GM23338 (cell line): ENCODE measurements at regions not wholly inside any gene's neighbourhood (a gene's known extent, or its start where the extent isn't known, plus 50 kb on each side); places are given as distances from the start of the nearest gene placed in this dataset.
A peak's percentile ranks its signal among the peaks of the same experiment; 100 is the strongest.

Source experiments
- ATAC-seq: fragments of 200-7000 bp; cut with Tn5 transposase; 3 replicates; pipeline ENCODE4 v1.9.1; 2020
- DNase-seq: peaks from one replicate; pipeline ENCODE4 v3.0.0-alpha.2; 2015; ENCODE audit warnings: low spot score
- H2AFZ ChIP-seq: fragments of 200-600 bp; sonication (generic); 2 replicates; pipeline ENCODE4 v1.8.0; 2016; ENCODE audit warnings: antibody characterized with exemption, mild to moderate bottlenecking, moderate library complexity
- H3F3A ChIP-seq: fragments of 200-600 bp; sonication (generic); replicated peaks from 2 replicates; pipeline ENCODE4 v1.8.0; 2017; ENCODE audit warnings: antibody characterized with exemption, mixed run types, low read depth
- H3K27ac ChIP-seq: fragments of 200-600 bp; sonication (generic); 2 replicates; pipeline ENCODE4 v1.6.1; 2016; ENCODE audit warnings: low read depth
- H3K27me3 ChIP-seq: fragments of 200-600 bp; sonication (generic); 2 replicates; pipeline ENCODE4 v1.8.0; 2016; ENCODE audit warnings: mild to moderate bottlenecking, mixed run types, moderate library complexity; ENCODE audit not compliant: insufficient read depth
- H3K36me3 ChIP-seq: fragments of 200-600 bp; sonication (generic); 2 replicates; pipeline ENCODE4 v1.8.0; 2016; ENCODE audit warnings: mild to moderate bottlenecking; ENCODE audit not compliant: insufficient read depth
- H3K4me1 ChIP-seq: fragments of 200-600 bp; sonication (generic); 2 replicates; pipeline ENCODE4 v1.8.0; 2016; ENCODE audit warnings: mild to moderate bottlenecking, moderate library complexity; ENCODE audit not compliant: insufficient read depth
- H3K4me2 ChIP-seq: fragments of 200-600 bp; sonication (generic); 2 replicates; pipeline ENCODE4 v1.7.1; 2017; ENCODE audit warnings: mixed run types
- H3K4me3 ChIP-seq: fragments of 200-600 bp; sonication (generic); 2 replicates; pipeline ENCODE4 v1.6.1; 2016; ENCODE audit warnings: mixed run types
- H3K79me2 ChIP-seq: fragments of 200-600 bp; sonication (generic); replicated peaks from 2 replicates; pipeline ENCODE4 v1.8.0; 2017; ENCODE audit warnings: mild to moderate bottlenecking; ENCODE audit not compliant: insufficient read depth
- H3K9me2 ChIP-seq: fragments of 200-600 bp; sonication (generic); 2 replicates; pipeline ENCODE4 v1.8.0; 2017; ENCODE audit not compliant: insufficient read depth
- H4K20me1 ChIP-seq: fragments of 200-600 bp; sonication (generic); replicated peaks from 2 replicates; pipeline ENCODE4 v1.8.0; 2017; ENCODE audit warnings: mild to moderate bottlenecking; ENCODE audit not compliant: insufficient read depth
- H3K27ac Mint-ChIP-seq: 2 replicates; pipeline ENCODE4 v1.8.0; 2020; ENCODE audit warnings: inconsistent platforms, mild to moderate bottlenecking, moderate library complexity, mixed read lengths
- H3K27me3 Mint-ChIP-seq: 3 replicates; pipeline ENCODE4 v1.8.0; 2022; ENCODE audit warnings: low read depth, mild to moderate bottlenecking, moderate library complexity, mixed read lengths, inconsistent platforms; ENCODE audit not compliant: insufficient read depth, poor library complexity
- H3K36me3 Mint-ChIP-seq: 3 replicates; pipeline ENCODE4 v1.8.0; 2021; ENCODE audit warnings: low read depth, mild to moderate bottlenecking, inconsistent platforms, moderate library complexity, mixed read lengths
- H3K4me1 Mint-ChIP-seq: 3 replicates; pipeline ENCODE4 v1.8.0; 2020; ENCODE audit warnings: mild to moderate bottlenecking, inconsistent platforms, mixed read lengths
- H3K4me3 Mint-ChIP-seq: 3 replicates; pipeline ENCODE4 v1.8.0; 2021; ENCODE audit warnings: moderate library complexity, mild to moderate bottlenecking, inconsistent platforms, mixed read lengths
- H3K9me3 Mint-ChIP-seq: 3 replicates; pipeline ENCODE4 v1.8.0; 2020; ENCODE audit warnings: moderate library complexity, mild to moderate bottlenecking, inconsistent platforms, mixed read lengths
- CREB1 ChIP-seq: fragments of 250-450 bp; sonication (Bioruptor Pico); IDR thresholded peaks from 2 replicates; pipeline ENCODE4 v1.5.0; 2020; ENCODE audit warnings: low read depth, mild to moderate bottlenecking, moderate library complexity
- EZH2 ChIP-seq: fragments of 200-600 bp; sonication (generic); IDR thresholded peaks from one replicate; pipeline ENCODE4 v1.8.0; 2017; ENCODE audit warnings: antibody characterized with exemption, mild to moderate bottlenecking, low read depth; ENCODE audit not compliant: unreplicated experiment
- EZH2phosphoT487 ChIP-seq: fragments of 200-600 bp; sonication (generic); IDR thresholded peaks from one replicate; pipeline ENCODE4 v1.8.1; 2018; ENCODE audit warnings: antibody characterized with exemption; ENCODE audit not compliant: unreplicated experiment
- JUNB ChIP-seq: IDR thresholded peaks from one replicate; pipeline ENCODE4 v1.6.1; 2016; ENCODE audit warnings: antibody characterized with exemption; ENCODE audit not compliant: unreplicated experiment
- NANOG ChIP-seq: IDR thresholded peaks from 2 replicates; pipeline ENCODE4 v1.6.1; 2016; ENCODE audit warnings: antibody characterized with exemption, borderline replicate concordance
- POLR2AphosphoS5 ChIP-seq: IDR thresholded peaks from 2 replicates; pipeline ENCODE4 v1.6.1; 2016; ENCODE audit warnings: antibody characterized with exemption, low read depth
- STAT1 ChIP-seq: IDR thresholded peaks from one replicate; pipeline ENCODE4 v1.6.1; 2016; ENCODE audit warnings: antibody characterized with exemption; ENCODE audit not compliant: unreplicated experiment
- ZNF114 ChIP-seq: fragments of 250-450 bp; sonication (Bioruptor Pico); IDR thresholded peaks from 2 replicates; pipeline ENCODE4 v1.5.0; 2020; ENCODE audit warnings: mild to moderate bottlenecking, moderate library complexity
- ZNF331 ChIP-seq: fragments of 250-450 bp; sonication (Bioruptor Pico); IDR thresholded peaks from 2 replicates; pipeline ENCODE4 v1.5.0; 2020; ENCODE audit warnings: low read depth, mild to moderate bottlenecking, moderate library complexity
- TF ChIP-seq, protein P1 (sequence below): fragments of 250-450 bp; sonication (Bioruptor Pico); IDR thresholded peaks from 2 replicates; pipeline ENCODE4 v1.5.0; 2020; ENCODE audit warnings: mild to moderate bottlenecking, moderate library complexity
- TF ChIP-seq, protein P2 (sequence below): IDR thresholded peaks from 2 replicates; pipeline ENCODE4 v1.6.1; 2016; ENCODE audit warnings: antibody characterized with exemption
- TF ChIP-seq, protein P3 (sequence below), 2 experiments: fragments of 200-600 bp in 1 of 2; sonication (generic) in 1 of 2; conservative IDR thresholded peaks; 2 replicates each; pipeline versions ENCODE4 v1.5.1 to v1.6.1; 2016 to 2017; ENCODE audit warnings: antibody characterized with exemption in 2 of 2, low read depth in 2 of 2, mild to moderate bottlenecking in 2 of 2, moderate library complexity in 1 of 2
- TF ChIP-seq, protein P4 (sequence below): IDR thresholded peaks from one replicate; pipeline ENCODE4 v1.6.1; 2018; ENCODE audit warnings: antibody characterized with exemption; ENCODE audit not compliant: unreplicated experiment

DNA sequence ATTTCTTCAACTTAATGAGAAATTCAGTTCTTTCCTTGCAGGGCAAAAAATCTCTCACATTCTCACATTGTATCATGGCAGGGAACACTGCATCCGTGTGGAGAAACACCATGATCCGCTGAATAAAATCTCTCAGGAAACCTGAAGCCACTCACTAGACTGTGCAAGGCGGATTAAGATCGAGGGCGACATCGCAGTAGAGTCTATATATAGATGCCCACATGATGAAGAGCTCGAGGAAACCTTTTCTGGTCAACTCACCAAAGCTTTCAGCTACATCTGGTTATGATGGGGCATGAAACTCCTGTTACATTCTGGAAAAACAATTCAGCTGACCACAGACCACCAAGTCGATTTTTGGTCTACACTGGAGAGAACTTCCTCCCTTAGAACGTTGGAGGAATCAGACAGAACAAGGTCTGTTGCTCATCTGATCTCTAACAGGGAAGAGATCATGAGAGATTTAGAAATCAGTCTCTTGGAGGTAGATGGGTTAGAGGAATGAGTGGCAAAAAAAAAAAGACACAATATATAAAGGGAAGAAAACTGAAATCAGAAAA lies 162.9 kb upstream of the ZNF516 start:
- DNase-seq (no peak), ATAC-seq (no peak)
- Histone ChIP-seq H3K9me2 (no peaks in the 10 kb centered on the region), H2AFZ (peak overlapping the region; percentile 9; the same call in 1 of the 2 replicates), H3K4me3 (no peak overlapping the region), H3F3A (no peaks in the 10 kb centered on the region), H3K36me3 (no peaks in the 10 kb centered on the region), H3K27ac (no peak overlapping the region), H3K4me2 (no peak overlapping the region), H4K20me1 (no peaks in the 10 kb centered on the region), H3K79me2 (no peaks in the 10 kb centered on the region), H3K27me3 (no peaks in the 10 kb centered on the region), H3K4me1 (peaks cover 10% of the 10 kb centered on the region)
- peaks cover 2% of the 10 kb centered on the region for H3K27me3 Mint-ChIP-seq
- H3K9me3 Mint-ChIP-seq = no peaks in the 10 kb centered on the region
- H3K36me3 Mint-ChIP-seq = no peaks in the 10 kb centered on the region
- peaks cover 21% of the 10 kb centered on the region for H3K4me1 Mint-ChIP-seq
- H3K27ac Mint-ChIP-seq = no peak overlapping the region
- TF ChIP-seq, protein P1, sequence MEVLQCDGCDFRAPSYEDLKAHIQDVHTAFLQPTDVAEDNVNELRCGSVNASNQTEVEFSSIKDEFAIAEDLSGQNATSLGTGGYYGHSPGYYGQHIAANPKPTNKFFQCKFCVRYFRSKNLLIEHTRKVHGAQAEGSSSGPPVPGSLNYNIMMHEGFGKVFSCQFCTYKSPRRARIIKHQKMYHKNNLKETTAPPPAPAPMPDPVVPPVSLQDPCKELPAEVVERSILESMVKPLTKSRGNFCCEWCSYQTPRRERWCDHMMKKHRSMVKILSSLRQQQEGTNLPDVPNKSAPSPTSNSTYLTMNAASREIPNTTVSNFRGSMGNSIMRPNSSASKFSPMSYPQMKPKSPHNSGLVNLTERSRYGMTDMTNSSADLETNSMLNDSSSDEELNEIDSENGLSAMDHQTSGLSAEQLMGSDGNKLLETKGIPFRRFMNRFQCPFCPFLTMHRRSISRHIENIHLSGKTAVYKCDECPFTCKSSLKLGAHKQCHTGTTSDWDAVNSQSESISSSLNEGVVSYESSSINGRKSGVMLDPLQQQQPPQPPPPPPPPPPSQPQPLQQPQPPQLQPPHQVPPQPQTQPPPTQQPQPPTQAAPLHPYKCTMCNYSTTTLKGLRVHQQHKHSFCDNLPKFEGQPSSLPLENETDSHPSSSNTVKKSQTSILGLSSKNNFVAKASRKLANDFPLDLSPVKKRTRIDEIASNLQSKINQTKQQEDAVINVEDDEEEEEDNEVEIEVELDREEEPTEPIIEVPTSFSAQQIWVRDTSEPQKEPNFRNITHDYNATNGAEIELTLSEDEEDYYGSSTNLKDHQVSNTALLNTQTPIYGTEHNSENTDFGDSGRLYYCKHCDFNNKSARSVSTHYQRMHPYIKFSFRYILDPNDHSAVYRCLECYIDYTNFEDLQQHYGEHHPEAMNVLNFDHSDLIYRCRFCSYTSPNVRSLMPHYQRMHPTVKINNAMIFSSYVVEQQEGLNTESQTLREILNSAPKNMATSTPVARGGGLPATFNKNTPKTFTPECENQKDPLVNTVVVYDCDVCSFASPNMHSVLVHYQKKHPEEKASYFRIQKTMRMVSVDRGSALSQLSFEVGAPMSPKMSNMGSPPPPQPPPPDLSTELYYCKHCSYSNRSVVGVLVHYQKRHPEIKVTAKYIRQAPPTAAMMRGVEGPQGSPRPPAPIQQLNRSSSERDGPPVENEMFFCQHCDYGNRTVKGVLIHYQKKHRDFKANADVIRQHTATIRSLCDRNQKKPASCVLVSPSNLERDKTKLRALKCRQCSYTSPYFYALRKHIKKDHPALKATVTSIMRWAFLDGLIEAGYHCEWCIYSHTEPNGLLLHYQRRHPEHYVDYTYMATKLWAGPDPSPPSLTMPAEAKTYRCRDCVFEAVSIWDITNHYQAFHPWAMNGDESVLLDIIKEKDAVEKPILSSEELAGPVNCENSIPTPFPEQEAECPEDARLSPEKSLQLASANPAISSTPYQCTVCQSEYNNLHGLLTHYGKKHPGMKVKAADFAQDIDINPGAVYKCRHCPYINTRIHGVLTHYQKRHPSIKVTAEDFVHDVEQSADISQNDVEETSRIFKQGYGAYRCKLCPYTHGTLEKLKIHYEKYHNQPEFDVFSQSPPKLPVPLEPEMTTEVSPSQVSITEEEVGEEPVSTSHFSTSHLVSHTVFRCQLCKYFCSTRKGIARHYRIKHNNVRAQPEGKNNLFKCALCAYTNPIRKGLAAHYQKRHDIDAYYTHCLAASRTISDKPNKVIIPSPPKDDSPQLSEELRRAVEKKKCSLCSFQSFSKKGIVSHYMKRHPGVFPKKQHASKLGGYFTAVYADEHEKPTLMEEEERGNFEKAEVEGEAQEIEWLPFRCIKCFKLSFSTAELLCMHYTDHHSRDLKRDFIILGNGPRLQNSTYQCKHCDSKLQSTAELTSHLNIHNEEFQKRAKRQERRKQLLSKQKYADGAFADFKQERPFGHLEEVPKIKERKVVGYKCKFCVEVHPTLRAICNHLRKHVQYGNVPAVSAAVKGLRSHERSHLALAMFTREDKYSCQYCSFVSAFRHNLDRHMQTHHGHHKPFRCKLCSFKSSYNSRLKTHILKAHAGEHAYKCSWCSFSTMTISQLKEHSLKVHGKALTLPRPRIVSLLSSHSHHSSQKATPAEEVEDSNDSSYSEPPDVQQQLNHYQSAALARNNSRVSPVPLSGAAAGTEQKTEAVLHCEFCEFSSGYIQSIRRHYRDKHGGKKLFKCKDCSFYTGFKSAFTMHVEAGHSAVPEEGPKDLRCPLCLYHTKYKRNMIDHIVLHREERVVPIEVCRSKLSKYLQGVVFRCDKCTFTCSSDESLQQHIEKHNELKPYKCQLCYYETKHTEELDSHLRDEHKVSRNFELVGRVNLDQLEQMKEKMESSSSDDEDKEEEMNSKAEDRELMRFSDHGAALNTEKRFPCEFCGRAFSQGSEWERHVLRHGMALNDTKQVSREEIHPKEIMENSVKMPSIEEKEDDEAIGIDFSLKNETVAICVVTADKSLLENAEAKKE (CRISPR knock-in tag) = no peak
- no peak for TF ChIP-seq NANOG
- TF ChIP-seq CREB1 (CRISPR knock-in tag) = no peak
- no peak for TF ChIP-seq JUNB
- TF ChIP-seq EZH2phosphoT487 = no peak
- no peak for TF ChIP-seq ZNF114 (CRISPR knock-in tag)
- TF ChIP-seq POLR2AphosphoS5 = no peak
- TF ChIP-seq STAT1 = no peak
- no peak for TF ChIP-seq ZNF331 (CRISPR knock-in tag)
- TF ChIP-seq EZH2 = no peak
- TF ChIP-seq, protein P2, sequence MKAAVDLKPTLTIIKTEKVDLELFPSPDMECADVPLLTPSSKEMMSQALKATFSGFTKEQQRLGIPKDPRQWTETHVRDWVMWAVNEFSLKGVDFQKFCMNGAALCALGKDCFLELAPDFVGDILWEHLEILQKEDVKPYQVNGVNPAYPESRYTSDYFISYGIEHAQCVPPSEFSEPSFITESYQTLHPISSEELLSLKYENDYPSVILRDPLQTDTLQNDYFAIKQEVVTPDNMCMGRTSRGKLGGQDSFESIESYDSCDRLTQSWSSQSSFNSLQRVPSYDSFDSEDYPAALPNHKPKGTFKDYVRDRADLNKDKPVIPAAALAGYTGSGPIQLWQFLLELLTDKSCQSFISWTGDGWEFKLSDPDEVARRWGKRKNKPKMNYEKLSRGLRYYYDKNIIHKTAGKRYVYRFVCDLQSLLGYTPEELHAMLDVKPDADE = no peak
- TF ChIP-seq, protein P3, sequence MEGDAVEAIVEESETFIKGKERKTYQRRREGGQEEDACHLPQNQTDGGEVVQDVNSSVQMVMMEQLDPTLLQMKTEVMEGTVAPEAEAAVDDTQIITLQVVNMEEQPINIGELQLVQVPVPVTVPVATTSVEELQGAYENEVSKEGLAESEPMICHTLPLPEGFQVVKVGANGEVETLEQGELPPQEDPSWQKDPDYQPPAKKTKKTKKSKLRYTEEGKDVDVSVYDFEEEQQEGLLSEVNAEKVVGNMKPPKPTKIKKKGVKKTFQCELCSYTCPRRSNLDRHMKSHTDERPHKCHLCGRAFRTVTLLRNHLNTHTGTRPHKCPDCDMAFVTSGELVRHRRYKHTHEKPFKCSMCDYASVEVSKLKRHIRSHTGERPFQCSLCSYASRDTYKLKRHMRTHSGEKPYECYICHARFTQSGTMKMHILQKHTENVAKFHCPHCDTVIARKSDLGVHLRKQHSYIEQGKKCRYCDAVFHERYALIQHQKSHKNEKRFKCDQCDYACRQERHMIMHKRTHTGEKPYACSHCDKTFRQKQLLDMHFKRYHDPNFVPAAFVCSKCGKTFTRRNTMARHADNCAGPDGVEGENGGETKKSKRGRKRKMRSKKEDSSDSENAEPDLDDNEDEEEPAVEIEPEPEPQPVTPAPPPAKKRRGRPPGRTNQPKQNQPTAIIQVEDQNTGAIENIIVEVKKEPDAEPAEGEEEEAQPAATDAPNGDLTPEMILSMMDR (conservative IDR thresholded peaks at IDR 0.05; ENCODE audit: low read depth in 2 of 2) = no peak
- TF ChIP-seq, protein P4, sequence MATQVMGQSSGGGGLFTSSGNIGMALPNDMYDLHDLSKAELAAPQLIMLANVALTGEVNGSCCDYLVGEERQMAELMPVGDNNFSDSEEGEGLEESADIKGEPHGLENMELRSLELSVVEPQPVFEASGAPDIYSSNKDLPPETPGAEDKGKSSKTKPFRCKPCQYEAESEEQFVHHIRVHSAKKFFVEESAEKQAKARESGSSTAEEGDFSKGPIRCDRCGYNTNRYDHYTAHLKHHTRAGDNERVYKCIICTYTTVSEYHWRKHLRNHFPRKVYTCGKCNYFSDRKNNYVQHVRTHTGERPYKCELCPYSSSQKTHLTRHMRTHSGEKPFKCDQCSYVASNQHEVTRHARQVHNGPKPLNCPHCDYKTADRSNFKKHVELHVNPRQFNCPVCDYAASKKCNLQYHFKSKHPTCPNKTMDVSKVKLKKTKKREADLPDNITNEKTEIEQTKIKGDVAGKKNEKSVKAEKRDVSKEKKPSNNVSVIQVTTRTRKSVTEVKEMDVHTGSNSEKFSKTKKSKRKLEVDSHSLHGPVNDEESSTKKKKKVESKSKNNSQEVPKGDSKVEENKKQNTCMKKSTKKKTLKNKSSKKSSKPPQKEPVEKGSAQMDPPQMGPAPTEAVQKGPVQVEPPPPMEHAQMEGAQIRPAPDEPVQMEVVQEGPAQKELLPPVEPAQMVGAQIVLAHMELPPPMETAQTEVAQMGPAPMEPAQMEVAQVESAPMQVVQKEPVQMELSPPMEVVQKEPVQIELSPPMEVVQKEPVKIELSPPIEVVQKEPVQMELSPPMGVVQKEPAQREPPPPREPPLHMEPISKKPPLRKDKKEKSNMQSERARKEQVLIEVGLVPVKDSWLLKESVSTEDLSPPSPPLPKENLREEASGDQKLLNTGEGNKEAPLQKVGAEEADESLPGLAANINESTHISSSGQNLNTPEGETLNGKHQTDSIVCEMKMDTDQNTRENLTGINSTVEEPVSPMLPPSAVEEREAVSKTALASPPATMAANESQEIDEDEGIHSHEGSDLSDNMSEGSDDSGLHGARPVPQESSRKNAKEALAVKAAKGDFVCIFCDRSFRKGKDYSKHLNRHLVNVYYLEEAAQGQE = no peak
- H3K4me3 Mint-ChIP-seq = no peak overlapping the region
